Stomach smooth muscle (tissue), 2 donors: ENCODE measurements at regions not wholly inside any gene's neighbourhood (a gene's known extent, or its start where the extent isn't known, plus 50 kb on each side); places are given as distances from the start of the nearest gene placed in this dataset.
"Not testable (repeated sequence)": the region's sequence is repeated elsewhere in the genome, so short reads cannot be mapped to it uniquely, and the experiment has no call there.

Experiments used
- H3K27ac ChIP-seq: one replicate; pipeline ENCODE4 v1.7.0; 2013; ENCODE audit warnings: mild to moderate bottlenecking, low read length, inconsistent platforms
- H3K27me3 ChIP-seq, 2 donors: one replicate each; pipeline ENCODE4 v1.7.0; 2013; ENCODE audit warnings: low read length in 2 of 2; ENCODE audit not compliant: insufficient read depth in 2 of 2, control insufficient read depth in 1 of 2
- H3K36me3 ChIP-seq, 2 donors: one replicate each; pipeline ENCODE4 v1.7.0; 2013; ENCODE audit warnings: low read length in 2 of 2; ENCODE audit not compliant: control insufficient read depth in 2 of 2, insufficient read depth in 2 of 2
- H3K4me1 ChIP-seq: one replicate; pipeline ENCODE4 v1.7.0; 2013; ENCODE audit warnings: low read length; ENCODE audit not compliant: control insufficient read depth, insufficient read depth
- H3K4me3 ChIP-seq, 2 donors: one replicate each; pipeline ENCODE4 v1.7.0; 2013; ENCODE audit warnings: low read length in 2 of 2
- H3K9ac ChIP-seq, 2 donors: one replicate each; pipeline ENCODE4 v1.7.0; 2013; ENCODE audit warnings: low read length in 2 of 2, mild to moderate bottlenecking in 1 of 2
- H3K9me3 ChIP-seq, 2 donors: one replicate each; pipeline ENCODE4 v1.7.0; 2013; ENCODE audit warnings: low read length in 2 of 2; ENCODE audit not compliant: control insufficient read depth in 2 of 2
- donor health status: healthy.
- donor health status: Pancreatic carcinoma.

- H3K4me1 ChIP-seq, result no peaks in the 10 kb centered on the region
- H3K36me3 ChIP-seq, result no peaks in the 10 kb centered on the region
- no peak overlapping the region for H3K9ac ChIP-seq
- H3K27me3 ChIP-seq, result no peaks in the 10 kb centered on the region
- H3K27ac ChIP-seq, result no peak overlapping the region
- H3K4me3 ChIP-seq, result no peak overlapping the region
- no peaks in the 10 kb centered on the region for H3K9me3 ChIP-seq
Measured at GRCh38 chr12:105440037-105440664, 109.7 kb downstream of the C12orf75 start.

DNA sequence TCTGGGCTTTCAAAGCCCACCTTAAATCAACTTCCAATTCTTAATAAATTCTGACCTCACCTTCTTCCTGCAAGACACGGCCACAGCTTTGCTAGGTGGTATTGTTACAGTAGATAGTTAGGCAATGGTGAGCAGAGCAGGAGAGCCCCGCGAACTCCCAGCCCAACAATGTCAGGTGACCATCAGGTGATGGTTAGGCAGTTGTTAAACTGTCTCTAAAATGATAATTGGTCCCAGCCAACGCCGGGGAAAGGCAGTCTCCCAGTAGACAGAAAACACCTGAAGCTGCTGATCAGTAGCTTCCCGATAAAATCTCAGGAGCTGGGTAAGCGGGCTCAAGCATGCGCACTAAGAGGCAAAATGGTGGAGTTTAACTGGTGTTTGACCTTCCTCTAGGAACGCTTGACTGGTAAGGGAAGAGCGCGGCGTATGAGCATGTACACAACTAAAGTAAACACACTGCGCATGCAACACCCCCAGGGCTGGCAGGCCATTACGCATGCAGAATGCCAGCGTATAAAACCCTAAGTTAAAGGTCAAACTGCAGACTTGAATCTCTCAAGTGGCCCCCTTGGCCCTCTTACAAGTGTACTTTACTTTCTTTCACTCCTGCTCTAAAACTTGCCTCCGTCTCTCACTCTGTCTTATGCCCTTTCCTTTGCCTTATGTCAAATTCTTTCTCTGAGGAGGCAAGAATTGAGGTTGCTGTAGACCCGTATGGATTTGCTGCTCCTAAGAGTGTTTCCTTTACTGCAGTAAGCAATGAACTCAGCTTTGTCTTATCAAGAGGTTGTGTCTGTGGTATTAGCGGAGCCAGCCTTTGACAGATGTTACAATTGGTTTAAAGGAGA, 113.5 kb downstream of the C12orf75 start:
- H3K9ac ChIP-seq, result no peak overlapping the region
- H3K36me3 ChIP-seq, result no peaks in the 10 kb centered on the region
- no peaks in the 10 kb centered on the region for H3K4me1 ChIP-seq
- H3K27me3 ChIP-seq, result no peaks in the 10 kb centered on the region
- no peaks in the 10 kb centered on the region for H3K9me3 ChIP-seq
- H3K4me3 ChIP-seq, result no peak overlapping the region
- H3K27ac ChIP-seq, result no peak overlapping the region

DNA sequence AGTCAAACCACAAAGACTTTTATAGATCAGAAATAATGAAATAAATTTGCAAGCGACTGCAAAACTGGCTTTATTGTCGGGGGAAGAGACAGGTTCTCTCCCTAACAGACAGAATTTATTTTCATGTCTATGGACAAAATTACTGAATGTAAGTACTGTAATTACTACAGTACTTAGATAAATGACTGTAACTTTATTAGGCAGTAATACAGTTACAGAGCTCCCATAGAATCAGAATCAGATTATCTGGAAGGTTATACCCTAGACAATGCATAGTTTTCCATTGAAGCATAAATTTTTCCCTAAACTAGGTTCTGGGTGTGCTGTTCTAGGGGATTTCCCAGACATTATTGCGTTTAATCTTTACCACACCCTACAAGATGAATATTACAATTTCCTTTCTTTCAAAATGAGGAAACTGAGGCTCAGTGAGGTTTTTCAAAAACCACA, 114.2 kb downstream of the C12orf75 start:
- H3K36me3 ChIP-seq, result no peaks in the 10 kb centered on the region
- no peak overlapping the region for H3K27ac ChIP-seq
- H3K4me1 ChIP-seq, result no peaks in the 10 kb centered on the region
- H3K4me3 ChIP-seq, result no peak overlapping the region
- H3K9ac ChIP-seq, result no peak overlapping the region
- H3K27me3 ChIP-seq, result no peaks in the 10 kb centered on the region
- H3K9me3 ChIP-seq, result no peaks in the 10 kb centered on the region

DNA sequence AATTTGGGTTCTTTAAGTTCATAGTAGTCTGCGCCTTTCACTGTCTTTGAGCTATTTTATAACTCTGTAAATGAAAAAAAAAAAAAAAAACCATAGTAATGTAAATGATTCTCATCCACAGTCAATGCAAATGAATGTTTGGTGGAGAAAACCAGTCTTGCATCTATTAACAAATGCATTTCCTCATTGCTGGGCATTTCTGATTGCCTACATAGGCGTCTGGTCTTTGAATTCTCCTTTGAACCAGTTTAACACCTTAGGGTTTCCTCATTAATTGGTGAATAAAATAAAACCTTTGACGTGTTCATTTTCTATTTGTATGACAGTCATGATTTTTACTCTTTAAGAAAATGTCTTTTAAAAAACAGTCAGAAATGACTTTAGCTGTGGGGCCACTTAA, 114.8 kb downstream of the C12orf75 start:
- H3K9me3 ChIP-seq, result no peaks in the 10 kb centered on the region
- no peaks in the 10 kb centered on the region for H3K4me1 ChIP-seq
- H3K9ac ChIP-seq, result no peak overlapping the region
- H3K4me3 ChIP-seq, result no peak overlapping the region
- H3K36me3 ChIP-seq, result no peaks in the 10 kb centered on the region
- no peak overlapping the region for H3K27ac ChIP-seq
- no peaks in the 10 kb centered on the region for H3K27me3 ChIP-seq

DNA sequence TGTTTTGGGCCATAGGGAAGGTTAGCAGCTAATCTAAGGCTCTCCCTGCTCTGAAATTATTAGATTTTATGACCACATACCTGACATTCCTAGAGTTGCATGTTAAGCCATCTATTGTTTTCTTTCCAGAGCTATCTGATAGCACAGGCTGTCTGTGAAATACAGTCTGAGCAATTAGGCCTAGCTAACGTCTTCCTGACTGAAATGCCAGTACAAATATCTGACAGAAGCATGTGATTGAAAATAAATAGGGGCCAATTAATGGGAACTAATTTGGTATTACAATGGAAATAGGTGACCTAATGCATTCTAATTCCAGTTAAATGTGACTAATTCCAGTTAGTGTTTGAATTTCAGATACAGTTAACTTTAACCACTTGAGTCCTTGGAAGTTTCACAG, 115.2 kb downstream of the C12orf75 start:
- Histone ChIP-seq H3K27me3 (no peaks in the 10 kb centered on the region), H3K9ac (no peak overlapping the region), H3K27ac (no peak overlapping the region), H3K4me3 (no peak overlapping the region), H3K9me3 (no peaks in the 10 kb centered on the region), H3K4me1 (no peaks in the 10 kb centered on the region), H3K36me3 (no peaks in the 10 kb centered on the region)

- H3K9me3 ChIP-seq, H3K9ac ChIP-seq, H3K4me3 ChIP-seq, H3K27ac ChIP-seq, H3K27me3 ChIP-seq, H3K36me3 ChIP-seq, H3K4me1 ChIP-seq: not testable (repeated sequence)
Measured at GRCh38 chr12:105446460-105446859, 116.0 kb downstream of the C12orf75 start.

- Histone ChIP-seq H3K36me3 (no peaks in the 10 kb centered on the region), H3K9ac (no peak overlapping the region), H3K4me3 (no peak overlapping the region), H3K27ac (no peak overlapping the region), H3K27me3 (no peaks in the 10 kb centered on the region), H3K9me3 (no peaks in the 10 kb centered on the region), H3K4me1 (no peaks in the 10 kb centered on the region)
Measured at GRCh38 chr12:105449431-105449830, 118.9 kb downstream of the C12orf75 start.

DNA sequence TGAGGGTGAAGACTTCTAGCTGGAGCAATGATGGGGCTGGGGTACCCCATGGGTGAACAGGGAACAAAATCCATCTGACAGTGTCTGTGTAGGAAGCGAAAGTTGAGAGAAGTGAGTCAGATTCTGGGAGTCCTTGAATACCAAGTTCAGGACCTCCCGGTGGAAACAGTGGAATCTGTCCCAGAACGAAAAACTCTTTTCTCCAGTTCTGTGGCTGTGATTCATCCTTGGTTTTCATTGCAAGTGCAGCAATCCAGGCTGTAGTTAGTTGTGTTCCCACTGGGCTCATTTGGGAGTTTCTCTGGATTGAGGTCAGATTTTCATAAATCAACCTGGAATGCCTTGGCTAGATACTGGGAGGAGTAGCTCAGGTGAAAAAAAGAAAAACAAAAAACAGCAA, 120.7 kb downstream of the C12orf75 start:
- Histone ChIP-seq H3K27ac (no peak overlapping the region), H3K36me3 (no peaks in the 10 kb centered on the region), H3K4me3 (no peak overlapping the region), H3K9ac (no peak overlapping the region), H3K27me3 (no peaks in the 10 kb centered on the region), H3K4me1 (no peaks in the 10 kb centered on the region), H3K9me3 (no peaks in the 10 kb centered on the region)

DNA sequence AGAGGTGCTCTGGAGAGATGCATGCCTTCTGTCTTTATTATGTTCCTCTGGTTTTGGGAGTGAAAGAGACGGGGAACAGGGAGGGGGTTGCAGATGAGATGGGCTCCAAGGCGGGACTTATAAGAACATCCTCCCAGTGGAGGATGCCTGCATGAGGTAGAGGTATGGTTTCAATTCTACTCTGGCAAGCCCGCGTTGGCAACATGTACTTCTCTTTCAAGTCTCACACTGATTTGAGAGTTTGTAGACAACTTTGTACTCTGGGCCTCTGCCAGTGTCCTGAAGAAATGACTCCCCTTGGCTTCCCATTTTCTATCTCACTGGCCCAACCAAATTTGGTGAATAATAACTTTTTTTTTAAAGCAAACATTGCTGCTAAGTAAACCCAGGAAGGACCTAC, 121.3 kb downstream of the C12orf75 start:
- Histone ChIP-seq H3K4me3 (no peak overlapping the region), H3K36me3 (no peaks in the 10 kb centered on the region), H3K9me3 (no peaks in the 10 kb centered on the region), H3K27ac (no peak overlapping the region), H3K9ac (no peak overlapping the region), H3K4me1 (no peaks in the 10 kb centered on the region), H3K27me3 (no peaks in the 10 kb centered on the region)

DNA sequence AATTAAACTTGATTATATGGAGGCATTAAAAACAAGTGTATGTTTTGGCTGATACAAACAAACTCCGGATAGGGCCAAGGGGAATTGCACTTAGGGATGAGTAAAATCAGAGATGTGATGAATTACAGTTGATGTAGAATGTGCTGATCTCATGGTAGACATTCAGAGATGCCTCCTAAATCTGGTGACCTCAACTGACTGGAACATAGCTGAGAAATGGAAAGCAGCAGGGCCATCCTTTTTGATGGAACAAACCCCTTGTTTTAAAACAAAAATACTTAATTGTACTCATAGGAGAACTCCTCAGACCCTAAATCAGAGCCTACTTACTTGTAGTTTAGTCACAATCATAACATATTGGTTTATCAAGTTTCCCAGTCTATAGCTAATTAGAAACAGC, 122.8 kb downstream of the C12orf75 start:
- Histone ChIP-seq H3K36me3 (no peaks in the 10 kb centered on the region), H3K27me3 (no peaks in the 10 kb centered on the region), H3K27ac (no peak overlapping the region), H3K4me1 (no peaks in the 10 kb centered on the region), H3K4me3 (no peak overlapping the region), H3K9me3 (no peaks in the 10 kb centered on the region), H3K9ac (no peak overlapping the region)

GRCh38 chr12:105454688-105455087, 124.2 kb downstream of the C12orf75 start:
- Histone ChIP-seq H3K4me3 (no peak overlapping the region), H3K27me3 (no peaks in the 10 kb centered on the region), H3K36me3 (no peaks in the 10 kb centered on the region), H3K27ac (no peak overlapping the region), H3K9ac (no peak overlapping the region), H3K9me3 (peaks cover 5% of the 10 kb centered on the region in 2 donors), H3K4me1 (no peaks in the 10 kb centered on the region)
